NCI-H1417 (cell line): ENCODE measurements at regions not wholly inside any gene's neighbourhood (a gene's known extent, or its start where the extent isn't known, plus 50 kb on each side); places are given as distances from the start of the nearest gene placed in this dataset.
"Not testable (repeated sequence)": the region's sequence is repeated elsewhere in the genome, so short reads cannot be mapped to it uniquely, and the experiment has no call there.

ENCODE experiments used
- DNase-seq, 3 experiments: peaks; one replicate each; lab custom pipeline; 2025; lab: John Stamatoyannopoulos, UW

GRCh38 chr5:17034992-17035391 is 98.9 kb upstream of the MYO10 start:
- DNase-seq = not testable (repeated sequence)

GRCh38 chr5:17037751-17038150 is 101.7 kb upstream of the MYO10 start:
- DNase-seq = no peak

GRCh38 chr5:17039170-17039569 is 103.1 kb upstream of the MYO10 start:
- no peak for DNase-seq

GRCh38 chr5:17042041-17042440 is 106.0 kb upstream of the MYO10 start:
- DNase-seq = no peak

GRCh38 chr5:17046320-17046719 is 110.2 kb upstream of the MYO10 start:
- no peak for DNase-seq

GRCh38 chr5:17050236-17050635 is 114.1 kb upstream of the MYO10 start:
- DNase-seq = no peak

- no peak for DNase-seq
Observed at GRCh38 chr5:17054911-17055310, 118.8 kb upstream of the MYO10 start.

- no peak for DNase-seq
Observed at GRCh38 chr5:17056141-17056631, 120.1 kb upstream of the MYO10 start.

GRCh38 chr5:17058438-17058837 is 122.3 kb upstream of the MYO10 start:
- no peak for DNase-seq

- DNase-seq = no peak
Observed at GRCh38 chr5:17061973-17062470, 125.9 kb upstream of the MYO10 start.

GRCh38 chr5:17062741-17063140 is 126.7 kb upstream of the MYO10 start:
- DNase-seq = not testable (repeated sequence)

GRCh38 chr5:17064241-17064640 is 128.2 kb upstream of the MYO10 start:
- DNase-seq = peak in 1 of 3 experiments; percentile 53

- DNase-seq = no peak
Observed at GRCh38 chr5:17065458-17065857, 129.4 kb upstream of the MYO10 start.

- not testable (repeated sequence) for DNase-seq
Observed at GRCh38 chr5:17066026-17066425, 129.9 kb upstream of the MYO10 start.

- DNase-seq = no peak
Observed at GRCh38 chr5:17067657-17068392, 131.7 kb upstream of the MYO10 start.

GRCh38 chr5:17069995-17070511 is 134.0 kb upstream of the MYO10 start:
- peak; percentile 12 to 57 (median 47) for DNase-seq

- no peak for DNase-seq
Observed at GRCh38 chr5:17070647-17071046, 134.6 kb upstream of the MYO10 start.

- no peak for DNase-seq
Observed at GRCh38 chr5:17075236-17075635, 139.1 kb upstream of the MYO10 start.

- DNase-seq = no peak
Observed at GRCh38 chr5:17076272-17076671, 140.2 kb upstream of the MYO10 start.

- DNase-seq = no peak
Observed at GRCh38 chr5:17077440-17078233, 139.8 kb upstream of the BASP1 start.

GRCh38 chr5:17079562-17079961 is 137.9 kb upstream of the BASP1 start:
- DNase-seq = no peak

GRCh38 chr5:17080361-17080760 is 137.1 kb upstream of the BASP1 start:
- DNase-seq = no peak

GRCh38 chr5:17081142-17081541 is 136.3 kb upstream of the BASP1 start:
- no peak for DNase-seq
